NCI-H1930 (cell line): ENCODE measurements at regions not wholly inside any gene's neighbourhood (a gene's known extent, or its start where the extent isn't known, plus 50 kb on each side); places are given as distances from the start of the nearest gene placed in this dataset.
"Not testable (repeated sequence)": the region's sequence is repeated elsewhere in the genome, so short reads cannot be mapped to it uniquely, and the experiment has no call there.

Experiments used
- DNase-seq, 2 experiments: peaks; one replicate each; lab custom pipeline; 2025; lab: John Stamatoyannopoulos, UW

- DNase-seq: no peak
Observed at GRCh38 chr9:129561594-129562281, 59.2 kb downstream of the C9orf50 start.

GRCh38 chr9:129560881-129561306, 60.0 kb downstream of the C9orf50 start:
- DNase-seq: no peak

DNA sequence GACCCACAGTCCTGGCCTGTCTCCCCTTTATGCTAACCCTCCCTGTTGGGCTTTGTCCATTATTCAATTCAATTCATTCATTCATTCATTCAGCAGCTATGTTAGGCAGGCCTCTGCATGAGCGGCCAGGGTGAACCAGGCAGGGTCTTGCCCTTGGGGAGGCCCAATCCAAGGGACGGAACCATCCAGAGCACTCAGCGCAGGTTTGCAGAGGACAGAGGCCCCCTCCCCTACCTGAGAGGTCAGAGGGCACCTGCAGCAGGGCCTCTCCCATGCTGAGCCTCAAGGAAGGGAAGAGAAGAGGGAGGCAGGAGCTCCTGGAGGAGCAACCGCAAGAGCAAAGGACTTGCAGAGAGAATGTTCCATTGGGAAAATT, 61.4 kb downstream of the C9orf50 start:
- no peak for DNase-seq

DNA sequence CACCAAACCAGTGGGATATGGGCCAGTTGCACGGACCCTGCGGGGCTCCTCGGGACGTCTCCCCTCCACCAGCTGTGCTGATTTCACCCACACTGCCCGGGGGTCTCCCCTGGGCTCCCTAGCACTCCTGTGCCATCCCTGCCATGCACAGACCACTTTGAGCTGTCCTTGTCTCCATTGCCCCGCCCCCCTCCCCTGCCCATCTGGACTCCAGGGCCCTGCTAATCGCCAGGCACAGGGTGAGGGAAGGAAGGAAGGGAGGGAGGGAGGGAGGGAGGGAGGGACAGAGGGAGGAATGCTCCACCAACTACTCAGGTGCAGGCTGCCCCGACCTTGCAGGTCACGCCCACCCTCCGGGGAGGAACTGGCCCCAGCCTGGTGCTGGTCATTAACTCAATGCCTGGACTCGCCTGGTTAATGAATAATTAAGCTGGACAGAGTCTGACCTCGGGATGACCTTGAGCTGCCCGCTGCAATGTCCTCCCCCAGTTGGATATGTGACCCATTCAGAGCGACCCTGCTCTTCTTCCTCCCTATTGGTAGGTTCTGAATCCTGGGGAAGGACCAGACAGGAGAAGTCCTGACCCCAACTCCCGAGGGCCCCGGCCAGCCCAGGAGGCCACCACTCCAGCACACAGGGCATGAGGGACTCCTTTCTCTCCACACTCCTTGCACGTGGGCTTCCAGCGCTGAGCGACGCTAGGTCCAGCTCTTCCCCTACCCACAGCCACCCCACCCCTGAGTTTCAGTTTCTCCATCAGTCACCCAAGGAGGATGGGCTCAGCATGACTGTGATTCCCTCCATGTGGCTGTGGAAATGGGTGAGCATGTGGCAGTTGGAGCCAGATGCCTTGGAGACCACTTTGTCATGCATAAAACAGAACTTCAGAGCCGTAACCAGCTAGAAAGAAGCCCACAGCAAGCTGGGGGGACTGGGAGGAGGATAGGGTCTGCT, 62.1 kb downstream of the C9orf50 start:
- DNase-seq: no peak

DNA sequence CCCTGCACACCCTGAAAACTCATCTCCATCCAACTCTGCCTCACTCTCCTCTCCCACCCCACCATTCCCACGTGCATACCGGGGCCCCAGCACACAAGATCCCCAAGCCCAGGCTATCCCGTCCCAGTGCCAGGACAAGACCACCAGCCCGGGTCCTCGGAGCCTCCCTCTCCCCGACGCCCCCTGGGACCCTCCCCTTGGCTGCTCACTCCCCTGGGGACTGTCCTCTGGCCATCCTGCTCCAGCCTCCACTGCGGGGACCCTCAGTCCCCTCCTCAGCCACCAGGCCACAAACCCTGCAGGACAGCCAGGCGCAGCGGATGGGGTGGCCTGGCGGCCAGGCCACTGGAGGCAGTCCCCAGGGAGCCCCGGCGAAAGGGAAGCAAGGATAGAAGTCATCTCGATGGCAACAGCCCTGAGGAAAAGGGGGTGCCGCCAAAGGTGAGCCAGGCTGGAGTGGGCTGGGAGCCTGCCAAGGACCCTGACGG, 62.8 kb downstream of the C9orf50 start:
- no peak for DNase-seq

- no peak for DNase-seq
Observed at GRCh38 chr9:129557192-129558036, 63.5 kb downstream of the C9orf50 start.

GRCh38 chr9:129556491-129557191, 64.3 kb downstream of the C9orf50 start:
- no peak for DNase-seq

DNA sequence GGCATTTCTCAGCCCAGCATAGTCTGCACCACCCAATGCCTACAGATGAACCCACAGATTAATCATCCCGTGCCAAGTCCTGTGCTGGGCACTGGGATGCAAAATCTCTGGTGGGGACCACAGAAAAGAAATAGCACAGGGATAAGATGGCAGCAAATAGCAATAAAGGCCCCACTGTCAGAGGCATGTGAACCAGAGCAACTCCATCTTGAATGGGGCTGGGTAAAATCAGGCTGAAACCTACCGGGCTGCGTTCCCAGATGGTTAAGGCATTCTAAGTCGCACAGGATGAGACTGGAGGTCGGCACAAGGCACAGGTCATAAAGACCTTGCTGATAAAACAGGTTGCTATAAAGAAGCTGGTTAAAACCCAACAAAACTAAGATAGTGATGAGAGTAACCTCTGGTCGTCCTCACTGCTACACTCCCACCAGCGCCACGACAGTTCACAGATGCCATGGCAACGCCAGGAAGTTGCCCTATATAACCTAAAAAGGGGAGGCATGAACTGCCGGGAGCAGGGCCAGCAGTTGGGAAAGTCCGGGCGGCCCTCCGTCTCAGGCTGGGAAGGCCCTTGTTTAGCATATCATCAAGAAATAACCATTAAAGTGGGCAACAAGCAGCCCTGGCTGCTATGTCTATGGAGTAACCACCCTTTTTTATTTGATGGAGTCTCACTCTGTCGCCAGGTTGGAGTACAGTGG, 65.2 kb downstream of the C9orf50 start:
- DNase-seq: no peak

DNA sequence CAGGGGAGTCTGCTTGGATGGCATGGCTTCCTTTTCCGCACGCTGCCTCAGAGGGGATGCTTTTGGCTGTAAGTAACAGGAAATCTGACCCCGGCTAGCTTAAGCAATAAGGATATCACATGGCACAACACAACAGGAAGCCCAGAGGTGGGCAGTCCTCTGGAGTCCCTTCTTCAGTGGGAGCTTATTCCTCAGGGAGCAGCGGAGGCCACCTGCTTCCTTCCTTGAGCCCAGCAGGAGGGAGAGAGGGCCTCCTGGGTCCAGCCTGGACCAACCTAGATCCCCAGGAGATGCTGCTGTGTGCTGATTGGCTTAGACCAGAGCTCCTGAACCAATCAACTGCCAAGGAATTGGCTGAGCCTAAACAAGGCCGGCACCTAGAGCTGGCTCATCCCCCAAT, 66.3 kb downstream of the C9orf50 start:
- DNase-seq: no peak

DNA sequence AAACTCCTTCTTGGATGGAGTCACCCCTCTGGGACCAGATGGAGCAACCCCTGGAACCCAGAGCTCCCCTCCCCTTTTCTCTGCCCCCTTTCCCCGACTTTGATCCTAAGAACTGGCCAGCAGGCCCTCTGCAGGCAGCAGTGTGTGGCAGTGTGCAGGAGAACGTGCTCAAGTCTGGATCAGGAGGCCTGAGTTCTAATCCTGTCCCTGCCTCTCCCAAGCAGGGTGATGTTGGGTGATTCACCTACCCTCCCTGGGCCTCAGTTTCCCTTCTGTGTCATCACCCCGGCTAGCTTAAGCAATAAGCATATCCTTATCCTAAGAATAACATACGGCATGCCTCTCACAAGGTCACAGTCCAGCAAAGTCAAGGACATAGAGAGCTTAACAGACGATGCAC, 67.6 kb downstream of the C9orf50 start:
- DNase-seq: no peak

- DNase-seq: no peak
Observed at GRCh38 chr9:129552064-129552463, 68.8 kb downstream of the C9orf50 start.

GRCh38 chr9:129551393-129551973, 69.4 kb downstream of the C9orf50 start:
- DNase-seq: no peak

GRCh38 chr9:129550977-129551376, 69.9 kb downstream of the C9orf50 start:
- DNase-seq: not testable (repeated sequence)

DNA sequence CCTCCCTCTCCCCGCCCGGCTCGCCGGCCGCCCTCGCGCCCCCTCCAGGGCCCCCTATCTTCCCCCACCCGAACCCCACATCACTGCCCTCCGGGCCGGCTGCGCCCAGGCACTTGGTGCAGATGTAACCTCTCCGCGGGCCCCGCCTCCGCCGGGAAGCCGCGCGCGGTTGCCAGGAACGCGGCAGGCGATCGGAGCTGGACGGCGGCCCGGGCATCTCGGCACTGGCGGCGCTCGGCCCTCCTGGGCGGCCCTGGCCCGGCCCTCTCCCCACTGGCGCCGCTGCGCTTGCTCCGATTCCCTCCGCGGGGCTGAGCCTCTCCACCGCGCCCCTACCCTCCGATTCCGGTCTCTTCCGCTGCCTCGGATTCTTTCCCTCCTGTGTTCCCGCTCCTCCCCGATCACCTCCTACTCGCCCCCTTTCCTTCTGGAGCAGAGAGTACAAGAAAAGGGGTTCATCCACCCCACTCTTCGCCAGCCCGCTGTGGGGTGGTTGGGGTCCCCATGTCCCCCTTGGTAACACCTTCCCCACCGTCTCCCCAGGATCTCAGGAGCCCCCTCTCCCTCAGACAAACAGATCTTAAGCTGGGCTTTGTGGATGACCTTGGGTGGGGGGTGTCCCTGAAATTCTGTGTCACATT, 70.6 kb downstream of the C9orf50 start:
- no peak for DNase-seq

DNA sequence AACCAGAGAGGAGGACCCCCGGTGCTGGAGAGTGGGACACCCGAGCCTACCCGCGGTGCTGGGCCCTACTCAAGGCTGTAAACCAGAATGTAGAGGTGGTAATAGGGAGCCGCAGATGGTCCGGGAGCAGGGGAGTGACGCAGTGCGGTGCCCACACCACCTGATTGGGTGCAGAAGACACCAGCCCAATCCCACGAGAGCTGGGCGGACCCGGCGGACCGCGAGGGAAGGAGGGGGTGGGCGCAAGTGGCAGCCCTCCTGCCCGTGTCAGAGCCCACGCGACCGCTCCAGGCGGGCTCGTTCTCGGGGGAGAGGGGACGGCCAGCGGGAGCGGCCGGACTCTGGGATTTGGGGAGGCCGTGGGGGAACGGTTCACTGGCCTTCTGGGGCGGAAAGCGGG, 71.2 kb downstream of the C9orf50 start:
- DNase-seq: no peak

DNA sequence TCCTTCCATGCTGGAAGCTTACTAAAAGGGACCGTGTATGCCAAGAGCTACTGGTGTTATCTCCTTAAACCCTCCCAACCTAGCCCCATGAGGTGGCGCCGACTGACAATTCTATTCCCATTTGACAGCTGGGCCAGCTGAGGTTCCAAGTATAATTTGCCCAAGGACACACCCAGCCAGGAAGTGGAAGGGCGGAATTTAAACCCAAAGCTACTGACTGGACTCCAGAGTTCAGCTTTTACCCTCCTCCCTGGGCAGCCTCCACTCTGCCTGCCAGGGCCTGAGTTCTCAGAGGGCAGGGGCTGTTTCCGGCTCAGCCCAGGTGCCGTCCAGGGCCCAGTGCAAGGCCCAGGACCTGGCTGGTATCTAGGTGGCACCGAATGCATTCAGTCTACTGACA, 71.8 kb downstream of the C9orf50 start:
- DNase-seq: no peak

DNA sequence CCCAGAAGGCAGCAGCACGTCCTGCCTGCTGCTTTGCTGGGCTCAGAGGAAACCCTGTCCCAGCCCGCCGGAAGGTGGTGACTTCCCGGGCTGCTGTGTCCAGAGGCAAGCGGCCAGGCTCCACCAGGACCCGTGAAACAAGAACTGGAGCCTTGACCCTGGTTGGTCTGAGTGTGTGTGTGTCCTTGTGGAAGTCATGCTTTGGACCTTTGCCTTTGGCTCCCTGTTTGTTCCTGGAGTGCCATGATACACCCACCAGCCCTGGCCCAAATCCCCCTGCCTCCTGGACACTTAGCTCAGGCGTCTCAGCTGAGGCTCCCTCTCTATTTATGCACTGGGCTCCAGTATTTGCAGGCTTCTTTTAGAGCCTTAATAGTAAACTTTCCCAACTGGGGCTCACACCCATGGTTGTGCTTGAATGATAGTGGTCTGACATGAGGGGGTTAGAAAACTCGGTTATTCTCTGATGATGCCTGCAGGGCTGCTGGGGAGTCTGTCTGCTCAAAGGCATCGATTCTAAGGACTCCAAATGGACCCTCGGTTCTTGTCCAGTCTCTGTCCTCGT, 72.2 kb downstream of the C9orf50 start:
- no peak for DNase-seq

DNA sequence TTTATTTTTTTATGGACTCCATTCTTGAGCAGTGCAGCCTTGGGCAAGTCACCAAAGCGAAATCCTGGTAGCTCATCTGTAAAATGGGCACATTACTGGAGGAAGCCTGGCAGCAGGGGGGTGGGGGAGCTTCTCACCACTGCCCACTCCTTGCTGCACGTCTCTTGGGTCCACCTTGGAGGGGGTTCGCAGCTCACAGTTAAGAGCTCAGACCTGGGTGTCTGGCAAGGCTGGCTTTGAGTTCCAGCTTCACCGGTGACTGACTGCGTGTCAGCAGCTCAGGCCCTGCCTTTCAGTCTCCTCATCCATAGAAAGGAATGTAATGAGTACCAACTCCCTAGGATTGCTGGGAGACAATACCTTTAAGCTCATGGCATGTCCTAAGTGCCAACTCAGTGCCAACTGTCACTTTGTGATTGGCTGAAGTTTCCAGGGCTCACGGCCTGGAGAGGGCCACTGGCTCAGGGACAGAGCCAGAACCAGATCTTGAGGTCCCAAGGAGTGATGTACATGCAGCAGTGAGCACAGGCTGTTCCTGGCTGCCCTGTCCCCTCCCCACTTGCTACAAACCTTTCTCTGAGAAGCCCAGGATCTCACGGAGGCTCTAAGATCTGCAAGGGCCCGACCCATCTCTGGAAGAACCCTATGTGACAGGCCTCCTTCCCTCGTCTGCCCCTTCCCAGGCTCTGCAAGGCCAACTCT, 72.9 kb downstream of the C9orf50 start:
- no peak for DNase-seq

GRCh38 chr9:129547063-129547462, 73.8 kb downstream of the C9orf50 start:
- no peak for DNase-seq
